HG03280 (cell line): ENCODE measurements at regions not wholly inside any gene's neighbourhood (a gene's known extent, or its start where the extent isn't known, plus 50 kb on each side); places are given as distances from the start of the nearest gene placed in this dataset.
A peak's percentile ranks its signal among the peaks of the same experiment; 100 is the strongest.

Source experiments
- ATAC-seq: cut with Tn5 transposase; IDR thresholded peaks from one replicate; pipeline ENCODE4 v1.9.1; 2021; ENCODE audit warnings: mild to moderate bottlenecking, moderate library complexity; ENCODE audit not compliant: unreplicated experiment

- ATAC-seq: no peak
Observed at GRCh38 chr4:38537666-38538065, 126.3 kb upstream of the KLF3 start.

- ATAC-seq: no peak
Observed at GRCh38 chr4:38538517-38538916, 125.5 kb upstream of the KLF3 start.

- no peak for ATAC-seq
Observed at GRCh38 chr4:38539501-38539900, 124.5 kb upstream of the KLF3 start.

- ATAC-seq: no peak
Observed at GRCh38 chr4:38547052-38547451, 116.9 kb upstream of the KLF3 start.

GRCh38 chr4:38548256-38548655 is 115.7 kb upstream of the KLF3 start:
- no peak for ATAC-seq

- ATAC-seq: no peak
Observed at GRCh38 chr4:38559374-38559773, 104.6 kb upstream of the KLF3 start.

GRCh38 chr4:38560340-38560739 is 103.7 kb upstream of the KLF3 start:
- ATAC-seq: no peak

- peak; percentile 84 for ATAC-seq
Observed at GRCh38 chr4:38560768-38561558, 103.0 kb upstream of the KLF3 start.

GRCh38 chr4:38562751-38563198 is 101.2 kb upstream of the KLF3 start:
- no peak for ATAC-seq

GRCh38 chr4:38563707-38564495 is 100.1 kb upstream of the KLF3 start:
- no peak for ATAC-seq

GRCh38 chr4:38565271-38566199 is 98.5 kb upstream of the KLF3 start:
- no peak for ATAC-seq

- no peak for ATAC-seq
Observed at GRCh38 chr4:38566806-38567398, 97.1 kb upstream of the KLF3 start.

GRCh38 chr4:38567457-38567856 is 96.5 kb upstream of the KLF3 start:
- no peak for ATAC-seq

- ATAC-seq: no peak
Observed at GRCh38 chr4:38568768-38569167, 95.2 kb upstream of the KLF3 start.

- ATAC-seq: no peak
Observed at GRCh38 chr4:38570647-38571276, 93.2 kb upstream of the KLF3 start.

GRCh38 chr4:38572793-38573192 is 91.2 kb upstream of the KLF3 start:
- ATAC-seq: no peak

GRCh38 chr4:38574559-38575333 is 89.3 kb upstream of the KLF3 start:
- no peak for ATAC-seq

- ATAC-seq: no peak
Observed at GRCh38 chr4:38576767-38577166, 87.2 kb upstream of the KLF3 start.

- no peak for ATAC-seq
Observed at GRCh38 chr4:38577462-38577861, 86.5 kb upstream of the KLF3 start.
